ENCODE measurements at regions not wholly inside any gene's neighbourhood (a gene's known extent, or its start where the extent isn't known, plus 50 kb on each side); places are given as distances from the start of the nearest gene placed in this dataset.
"Not testable (repeated sequence)": the region's sequence is repeated elsewhere in the genome, so short reads cannot be mapped to it uniquely, and the experiment has no call there.

- ATAC-seq (no peak), DNase-seq (no peak)
- intact Hi-C loops (cut with micrococcal nuclease): no loop called here
Measured at GRCh38 chrX:96591421-96591820, 93.2 kb upstream of the DIAPH2 start.

GRCh38 chrX:96597847-96598246, 86.8 kb upstream of the DIAPH2 start:
- intact Hi-C loops (cut with micrococcal nuclease); DNase-seq: not testable (repeated sequence)

GRCh38 chrX:96611619-96612362, 72.9 kb upstream of the DIAPH2 start:
- intact Hi-C loops (cut with micrococcal nuclease): no loop called here
- ATAC-seq: no peak
- DNase-seq: no peak

More at GRCh38 chrX:96597847-96598246, 86.8 kb upstream of the DIAPH2 start:
- not testable (repeated sequence) for ATAC-seq

GRCh38 chrX:96615448-96615847, 69.2 kb upstream of the DIAPH2 start:
- intact Hi-C loops (cut with micrococcal nuclease): no loop called here
- DNase-seq (no peak), ATAC-seq (no peak)

- intact Hi-C loops (cut with micrococcal nuclease): no loop called here
- DNase-seq (no peak), ATAC-seq (no peak)
Measured at GRCh38 chrX:96619588-96619987, 65.1 kb upstream of the DIAPH2 start.

- ATAC-seq (no peak), DNase-seq (no peak)
- intact Hi-C loops (cut with micrococcal nuclease): no loop called here
Measured at GRCh38 chrX:96621811-96622210, 62.8 kb upstream of the DIAPH2 start.

Measured in left ventricle myocardium superior (tissue), 1 donor.